MCF 10A (cell line): ENCODE measurements at regions not wholly inside any gene's neighbourhood (a gene's known extent, or its start where the extent isn't known, plus 50 kb on each side); places are given as distances from the start of the nearest gene placed in this dataset.

Experiments
- BruUV-seq: library from RNA; stranded (reverse); fragments of 400-500 nt; replicated peaks from 2 replicates; lab custom pipeline; 2021; lab: Mats Ljungman, UMichigan
- CTCF ChIA-PET: fragments of 300-600 bp; sonication (Branson Sonifier 250); formaldehyde crosslinking; extraction: SDS; loops from one replicate; lab custom pipeline; 2021; ENCODE audit warnings: antibody characterized with exemption, inconsistent platforms; lab: Yijun Ruan, JAX
- POLR2A ChIA-PET: fragments of 300-600, 350-650 bp; sonication (Branson Sonifier 250); formaldehyde crosslinking; extraction: SDS; loops from one replicate; lab custom pipeline; 2020; ENCODE audit warnings: antibody characterized with exemption, inconsistent platforms; lab: Yijun Ruan, JAX
- DNase-seq: peaks from one replicate; pipeline ENCODE4 v3.0.0-alpha.2; 2018; ENCODE audit not compliant: unreplicated experiment
- H3K27ac Mint-ChIP-seq: one replicate; pipeline ENCODE4 v1.8.0; 2022; ENCODE audit warnings: mild to moderate bottlenecking, low read depth, mixed read lengths; ENCODE audit not compliant: unreplicated experiment
- H3K27me3 Mint-ChIP-seq: one replicate; pipeline ENCODE4 v1.8.0; 2022; ENCODE audit warnings: mixed read lengths; ENCODE audit not compliant: insufficient read depth, unreplicated experiment
- H3K36me3 Mint-ChIP-seq: one replicate; pipeline ENCODE4 v1.8.0; 2022; ENCODE audit warnings: mild to moderate bottlenecking, moderate library complexity, mixed read lengths; ENCODE audit not compliant: insufficient read depth, unreplicated experiment
- H3K4me1 Mint-ChIP-seq: one replicate; pipeline ENCODE4 v1.8.0; 2022; ENCODE audit warnings: mixed read lengths; ENCODE audit not compliant: insufficient read depth, unreplicated experiment
- H3K4me3 Mint-ChIP-seq: one replicate; pipeline ENCODE4 v1.8.0; 2022; ENCODE audit warnings: mild to moderate bottlenecking, moderate library complexity, mixed read lengths; ENCODE audit not compliant: unreplicated experiment
- H3K9me3 Mint-ChIP-seq: one replicate; pipeline ENCODE4 v1.8.0; 2022; ENCODE audit warnings: mixed read lengths; ENCODE audit not compliant: unreplicated experiment
- CTCF ChIP-seq: fragments of 200-600 bp; IDR thresholded peaks from one replicate; pipeline ENCODE4 v1.8.0; 2022; ENCODE audit warnings: antibody characterized with exemption, mild to moderate bottlenecking; ENCODE audit not compliant: unreplicated experiment
- intact Hi-C: fragments of 100-400 bp; cut with micrococcal nuclease; formaldehyde crosslinking; loops from 2 replicates; pipeline ENCODE4 v1.14.1; 2022

GRCh38 chr9:28839778-28840430 lies 1266.6 kb upstream of the C9orf72 start:
- no peak for DNase-seq
- TF ChIP-seq CTCF = no peak
- no peaks in the 10 kb centered on the region for H3K27me3 Mint-ChIP-seq
- peaks cover 8% of the 10 kb centered on the region for H3K9me3 Mint-ChIP-seq
- intact Hi-C loops = no loop called here
- H3K4me3 Mint-ChIP-seq = no peak overlapping the region
- no peaks in the 10 kb centered on the region for H3K36me3 Mint-ChIP-seq
- H3K4me1 Mint-ChIP-seq = no peaks in the 10 kb centered on the region
- H3K27ac Mint-ChIP-seq = no peak overlapping the region
- POLR2A ChIA-PET = no interaction called here
- CTCF ChIA-PET = interaction anchor here (0.7 to 1.5 kb wide), 3 partner anchors 10 to 953 kb away, joined by 3 to 5 read pairs (median 5); no protein-coding TSS in a partner anchor
- BruUV-seq = no TSS peak

- no peaks in the 10 kb centered on the region for H3K4me1 Mint-ChIP-seq
- no peaks in the 10 kb centered on the region for H3K27me3 Mint-ChIP-seq
- no peak overlapping the region for H3K27ac Mint-ChIP-seq
- H3K36me3 Mint-ChIP-seq = no peaks in the 10 kb centered on the region
- CTCF ChIA-PET = no interaction called here
- POLR2A ChIA-PET = no interaction called here
- TF ChIP-seq CTCF = no peak
- no peak for DNase-seq
- no TSS peak for BruUV-seq
- peaks cover 8% of the 10 kb centered on the region for H3K9me3 Mint-ChIP-seq
- intact Hi-C loops = no loop called here
- H3K4me3 Mint-ChIP-seq = no peak overlapping the region
These were observed 1268.5 kb upstream of the C9orf72 start for GRCh38 chr9:28841775-28842174.

- Mint-ChIP-seq H3K27me3 (no peaks in the 10 kb centered on the region), H3K27ac (no peak overlapping the region), H3K36me3 (no peaks in the 10 kb centered on the region), H3K4me1 (no peaks in the 10 kb centered on the region), H3K9me3 (no peaks in the 10 kb centered on the region), H3K4me3 (no peak overlapping the region)
- ChIA-PET POLR2A (no interaction called here), CTCF (interaction anchor here (0.6 to 1.6 kb wide), 2 partner anchors 23 to 73 kb away, joined by 3 to 4 read pairs; no protein-coding TSS in a partner anchor)
- no peak for DNase-seq
- intact Hi-C loops = no loop called here
- BruUV-seq = no TSS peak
- no peak for TF ChIP-seq CTCF
These were observed 1274.0 kb upstream of the C9orf72 start for GRCh38 chr9:28847331-28847730.

- no peak for DNase-seq
- no peak overlapping the region for H3K4me3 Mint-ChIP-seq
- intact Hi-C loops = no loop called here
- ChIA-PET POLR2A (no interaction called here), CTCF (no interaction called here)
- H3K27me3 Mint-ChIP-seq = no peaks in the 10 kb centered on the region
- H3K36me3 Mint-ChIP-seq = no peaks in the 10 kb centered on the region
- H3K4me1 Mint-ChIP-seq = no peaks in the 10 kb centered on the region
- no peak for TF ChIP-seq CTCF
- H3K9me3 Mint-ChIP-seq = no peaks in the 10 kb centered on the region
- no TSS peak for BruUV-seq
- no peak overlapping the region for H3K27ac Mint-ChIP-seq
These were observed 1275.4 kb upstream of the C9orf72 start for GRCh38 chr9:28848671-28849070.
